ENCODE measurements at regions not wholly inside any gene's neighbourhood (a gene's known extent, or its start where the extent isn't known, plus 50 kb on each side); places are given as distances from the start of the nearest gene placed in this dataset.
"Not testable (repeated sequence)": the region's sequence is repeated elsewhere in the genome, so short reads cannot be mapped to it uniquely, and the experiment has no call there.

GRCh38 chr9:33731625-33732024, 63.7 kb upstream of the PRSS3 start:
- no peak for TF ChIP-seq CTCF (conservative IDR thresholded peaks at IDR 0.05; ENCODE audit: low read depth)
- H3K27ac ChIP-seq: no peak overlapping the region
- ChIA-PET POLR2A (ENCODE audit: low non-redundant PET) (no interaction called here), CTCF (interaction anchor here (1.4 kb wide), 1 partner anchor 10 kb away, joined by 6 read pairs; no protein-coding TSS in a partner anchor)
- DNase-seq (ENCODE audit: low spot score): no peak

GRCh38 chr9:33734247-33734940, 61.0 kb upstream of the PRSS3 start:
- ChIA-PET CTCF (interaction anchor here (1.4 kb wide), 1 partner anchor 110 kb away, joined by 4 read pairs; no protein-coding TSS in a partner anchor), POLR2A (ENCODE audit: low non-redundant PET) (interaction anchor here (0.6 kb wide), 1 partner anchor 43 kb away, joined by 7 read pairs; no protein-coding TSS in a partner anchor)
- H3K27ac ChIP-seq: peak overlapping the region; percentile 22; the same call in 1 of the 2 replicates
- DNase-seq (ENCODE audit: low spot score): not testable (repeated sequence)

GRCh38 chr9:33734941-33735835, 60.2 kb upstream of the PRSS3 start:
- POLR2A ChIA-PET (ENCODE audit: low non-redundant PET): interaction anchor here (0.6 kb wide), 1 partner anchor 42 kb away, joined by 7 read pairs; no protein-coding TSS in a partner anchor
- CTCF ChIA-PET: interaction anchor here (1.4 kb wide), 1 partner anchor 111 kb away, joined by 4 read pairs; no protein-coding TSS in a partner anchor
- peak overlapping the region; percentile 22; the same call in 1 of the 2 replicates for H3K27ac ChIP-seq

GRCh38 chr9:33737811-33738606, 57.4 kb upstream of the PRSS3 start:
- peak; percentile 57 for DNase-seq (ENCODE audit: low spot score)
- CTCF ChIA-PET: interaction anchor here (0.6 to 1.4 kb wide), 12 partner anchors 11 to 229 kb away, joined by 3 to 15 read pairs (median 5); no protein-coding TSS in a partner anchor
- peak; percentile 94 for TF ChIP-seq CTCF (conservative IDR thresholded peaks at IDR 0.05; ENCODE audit: low read depth)
- POLR2A ChIA-PET (ENCODE audit: low non-redundant PET): no interaction called here
- H3K27ac ChIP-seq: no peak overlapping the region

More at GRCh38 chr9:33734941-33735835, 60.2 kb upstream of the PRSS3 start:
- not testable (repeated sequence) for DNase-seq (ENCODE audit: low spot score)

- DNase-seq (ENCODE audit: low spot score): no peak
- POLR2A ChIA-PET (ENCODE audit: low non-redundant PET): no interaction called here
- CTCF ChIA-PET: interaction anchor here (0.6 kb wide), 2 partner anchors 39 to 123 kb away, joined by 3 read pairs; no protein-coding TSS in a partner anchor
These were observed 56.0 kb upstream of the PRSS3 start for GRCh38 chr9:33739398-33739797.

GRCh38 chr9:33740075-33740474, 55.3 kb upstream of the PRSS3 start:
- TF ChIP-seq CTCF (conservative IDR thresholded peaks at IDR 0.05; ENCODE audit: low read depth): no peak
- CTCF ChIA-PET: no interaction called here
- no peak for DNase-seq (ENCODE audit: low spot score)
- no peak overlapping the region for H3K27ac ChIP-seq
- POLR2A ChIA-PET (ENCODE audit: low non-redundant PET): no interaction called here

More at GRCh38 chr9:33739398-33739797, 56.0 kb upstream of the PRSS3 start:
- no peak for TF ChIP-seq CTCF (conservative IDR thresholded peaks at IDR 0.05; ENCODE audit: low read depth)
- no peak overlapping the region for H3K27ac ChIP-seq

GRCh38 chr9:33740958-33741357, 54.4 kb upstream of the PRSS3 start:
- H3K27ac ChIP-seq; DNase-seq (ENCODE audit: low spot score); POLR2A ChIA-PET (ENCODE audit: low non-redundant PET): not testable (repeated sequence)
- CTCF ChIA-PET: interaction anchor here (0.6 kb wide), 1 partner anchor 76 kb away, joined by 3 read pairs; no protein-coding TSS in a partner anchor

All from RWPE1 (cell line).